Stimulated activated CD8-positive, alpha-beta memory T cell treated with anti-CD3 and anti-CD28 coated beads, Interleukin-4, amount 100 ng/mL, for 24 hours (primary cell): ENCODE measurements at regions not wholly inside any gene's neighbourhood (a gene's known extent, or its start where the extent isn't known, plus 50 kb on each side); places are given as distances from the start of the nearest gene placed in this dataset.
"Not testable (repeated sequence)": the region's sequence is repeated elsewhere in the genome, so short reads cannot be mapped to it uniquely, and the experiment has no call there.

Experiments
- DNase-seq: peaks from one replicate; pipeline ENCODE4 v3.0.0-alpha.2; 2020; ENCODE audit warnings: low read depth

DNA sequence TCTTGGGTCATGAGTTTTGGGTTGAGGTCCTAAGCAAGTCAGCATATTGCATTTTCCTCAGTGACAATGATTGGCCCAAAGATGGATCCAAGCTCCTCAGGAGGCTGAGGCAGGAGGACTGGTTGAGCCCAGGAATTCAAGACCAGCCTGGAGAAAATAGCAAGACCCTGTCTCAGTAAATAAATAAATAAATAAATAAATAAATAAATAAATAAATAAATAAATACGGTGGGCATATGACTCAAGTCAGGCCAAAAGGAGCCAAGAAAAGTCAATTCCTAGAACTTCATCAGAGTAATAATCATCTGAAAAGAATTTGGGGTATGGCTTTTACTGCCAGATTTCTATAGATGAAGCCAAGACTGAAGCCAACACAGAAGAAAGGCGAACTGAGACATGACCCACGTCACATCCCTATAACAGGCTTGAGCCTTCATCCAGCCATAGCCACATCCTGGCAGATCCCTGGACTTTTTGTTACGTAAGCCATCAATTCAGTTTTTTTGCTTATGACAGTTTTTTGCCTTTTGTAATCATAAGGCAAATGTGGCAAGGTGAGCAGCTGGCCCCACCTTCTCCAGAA, 88.5 kb upstream of the NFASC start:
- no peak for DNase-seq

DNA sequence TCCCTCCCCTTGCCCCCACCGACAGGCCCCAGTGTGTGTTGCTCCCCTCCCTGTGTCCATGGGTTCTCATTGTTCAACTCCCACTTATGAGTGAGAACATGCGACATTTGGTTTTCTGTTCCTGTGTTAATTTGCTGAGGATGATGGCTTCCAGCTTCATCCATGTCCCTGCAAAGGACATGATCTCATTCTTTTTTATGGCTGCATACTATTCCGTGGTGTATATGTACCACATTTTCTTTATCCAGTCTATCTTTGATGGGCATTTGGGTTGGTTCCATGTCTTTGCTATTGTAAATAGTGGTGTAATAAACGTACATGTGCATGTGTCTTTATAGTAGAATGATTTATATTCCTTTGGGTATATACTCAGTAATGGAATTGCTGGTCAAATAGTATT, 85.6 kb upstream of the NFASC start:
- not testable (repeated sequence) for DNase-seq

DNA sequence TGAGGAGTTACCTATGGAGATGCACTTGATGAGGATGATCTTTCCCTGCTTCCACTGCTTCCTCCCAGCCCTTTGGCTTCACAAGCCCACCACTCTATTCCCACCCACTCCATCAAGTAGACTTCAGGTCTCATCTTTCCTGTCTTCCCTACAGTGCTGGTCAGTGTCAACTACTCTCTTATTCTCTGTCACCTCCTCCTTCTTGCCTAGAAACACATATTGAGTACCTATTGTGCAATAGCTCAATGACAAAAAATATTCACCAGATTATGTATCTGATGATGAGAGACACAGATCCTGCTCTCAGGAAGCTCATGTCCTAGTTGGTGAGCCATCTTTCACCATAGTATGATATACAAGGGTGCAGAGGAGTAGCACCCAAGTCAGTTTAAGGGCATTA, 82.2 kb upstream of the NFASC start:
- DNase-seq: no peak

DNA sequence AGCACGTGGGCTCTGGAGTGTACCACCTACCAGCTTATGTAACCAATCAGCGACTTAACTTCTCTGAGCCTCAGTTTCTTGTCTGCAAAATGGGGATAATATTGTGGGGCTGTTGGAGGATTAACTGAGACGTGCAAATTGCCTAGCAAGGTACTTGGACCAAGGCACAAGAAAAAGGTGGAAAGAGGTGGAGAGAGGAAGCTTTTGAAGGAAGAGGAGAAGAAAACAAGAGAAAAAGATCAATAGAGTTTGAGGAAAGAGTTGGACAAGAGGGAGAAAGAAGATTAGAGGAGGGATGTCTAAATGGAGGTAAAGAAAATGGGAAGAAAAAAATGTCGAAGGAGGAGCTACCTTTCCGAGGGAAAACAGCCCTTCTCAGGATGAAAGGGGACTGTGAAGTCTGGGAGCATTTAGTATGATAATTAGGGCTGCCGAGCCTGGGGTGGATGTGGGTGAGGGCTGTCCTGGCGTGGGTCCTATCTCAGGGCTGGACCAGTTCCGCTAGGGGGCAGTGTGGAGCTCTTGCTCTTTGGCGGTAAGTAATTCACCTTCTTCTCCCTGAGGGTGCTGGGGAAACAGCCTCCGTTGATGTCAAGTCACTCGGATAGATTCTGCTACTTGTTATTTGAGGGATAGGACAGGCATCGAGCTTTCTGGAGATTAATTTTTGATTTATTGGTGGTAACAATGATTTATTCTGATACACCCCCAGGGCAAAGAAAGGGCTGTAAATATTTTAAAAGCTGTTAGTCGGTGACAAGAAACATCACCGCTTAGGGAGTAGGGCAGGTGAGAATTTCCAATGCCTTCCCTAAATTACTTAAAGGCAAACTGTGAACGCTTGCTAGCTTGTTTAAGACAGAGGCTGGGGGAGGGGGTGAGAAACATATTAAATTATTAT, 79.0 kb upstream of the NFASC start:
- peak; percentile 80 for DNase-seq

DNA sequence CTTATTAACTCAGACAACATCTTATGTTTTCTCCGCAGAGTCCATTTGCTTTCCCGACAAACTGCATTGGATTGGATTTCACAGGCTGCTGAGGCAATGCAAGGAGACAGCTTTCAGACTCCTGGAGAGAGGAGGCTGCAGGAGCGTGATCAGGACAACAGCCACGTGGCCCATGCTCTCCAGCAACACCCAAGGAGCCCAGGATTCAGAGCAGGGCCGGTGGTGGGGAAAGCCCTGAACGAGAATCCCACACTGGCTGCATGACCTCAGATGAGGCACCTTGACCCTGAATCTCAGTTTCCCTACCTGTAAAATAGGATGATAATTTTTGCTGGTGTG, 78.3 kb upstream of the NFASC start:
- no peak for DNase-seq

DNA sequence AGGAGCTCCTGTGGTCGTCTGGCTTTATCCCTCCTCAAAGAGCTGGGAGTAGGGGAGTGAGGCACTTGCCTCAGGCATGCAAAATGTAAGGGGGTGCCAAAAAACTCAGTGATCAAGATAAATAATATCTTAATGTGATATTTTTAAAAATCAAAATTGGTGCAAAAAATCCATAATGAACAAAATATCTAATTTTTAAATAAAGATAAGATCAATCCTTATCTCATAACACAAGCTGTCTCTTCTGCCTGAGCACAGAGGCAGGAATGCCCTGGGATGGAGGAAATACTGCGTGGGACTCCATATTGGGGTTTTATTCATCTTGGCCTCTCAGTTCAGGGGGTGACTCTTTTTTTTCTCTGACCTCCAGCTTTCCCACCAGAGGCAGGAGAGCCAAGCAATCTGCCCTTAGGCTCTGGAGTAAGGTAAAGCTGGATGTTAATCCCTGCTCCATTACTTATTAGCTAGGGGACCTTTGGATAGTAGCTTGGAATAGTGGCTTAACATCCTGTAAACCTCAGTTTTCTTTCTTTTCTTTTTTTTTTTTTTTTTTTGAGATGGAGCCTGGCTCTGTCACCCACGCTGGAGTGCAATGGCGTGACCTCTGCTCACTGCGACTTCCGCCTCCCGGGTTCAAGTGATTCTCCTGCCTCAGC, 77.3 kb upstream of the NFASC start:
- DNase-seq: no peak

DNA sequence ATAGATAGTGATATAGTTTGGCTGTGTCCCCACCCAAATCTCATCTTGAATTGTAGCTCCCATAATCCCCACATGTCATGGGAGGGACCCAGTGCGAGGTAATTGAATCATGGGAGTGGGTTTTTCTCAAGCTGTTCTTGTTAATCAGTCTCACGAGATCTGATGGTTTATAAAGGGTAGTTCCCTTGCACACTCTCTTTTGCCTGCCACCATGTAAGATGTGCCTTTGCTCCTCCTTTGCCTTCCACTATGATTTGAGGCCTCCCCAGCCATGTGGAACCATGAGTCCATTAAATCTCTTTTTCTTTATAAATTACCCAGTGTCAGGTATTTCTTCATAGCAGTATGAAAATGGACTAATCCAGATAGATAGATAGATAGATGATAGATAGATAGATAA, 73.8 kb upstream of the NFASC start:
- DNase-seq: not testable (repeated sequence)

DNA sequence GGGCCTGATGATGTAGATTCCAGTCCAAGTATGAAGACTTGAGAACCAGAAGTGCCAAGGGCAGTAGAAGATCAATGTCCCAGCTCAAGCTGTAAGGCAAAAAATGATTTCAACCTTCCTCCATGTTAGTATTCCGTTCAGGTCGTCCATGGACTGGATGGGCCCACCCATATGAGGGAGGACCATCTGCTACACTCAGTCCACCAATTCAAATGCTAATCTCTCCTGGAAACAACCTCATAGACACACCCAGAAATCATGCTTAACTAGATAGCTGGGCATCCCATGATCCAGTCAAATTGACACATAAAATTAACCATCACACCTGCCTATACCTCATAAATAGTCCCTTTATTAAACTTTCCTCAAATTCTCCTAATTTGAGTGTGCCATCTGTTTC, 73.3 kb upstream of the NFASC start:
- DNase-seq: no peak

DNA sequence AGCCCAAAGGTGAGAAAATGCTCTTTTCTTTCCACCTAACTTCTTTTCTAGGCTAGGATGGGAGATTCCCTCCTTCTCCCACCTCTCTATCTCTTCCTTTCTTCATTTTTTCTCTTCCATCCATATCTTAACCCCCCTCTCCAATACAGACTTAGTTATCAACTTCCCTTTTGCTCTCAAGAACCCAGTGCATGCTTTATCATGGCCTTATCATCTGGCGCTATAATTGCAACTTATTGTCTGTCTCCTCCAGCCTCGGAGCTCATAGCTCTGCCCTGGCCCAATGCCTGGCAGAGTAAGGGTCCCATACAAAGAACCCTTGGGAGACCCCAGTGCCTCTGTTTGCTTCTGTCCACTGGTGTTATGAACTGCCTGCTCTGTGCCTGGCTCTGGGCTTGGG, 71.0 kb upstream of the NFASC start:
- DNase-seq: no peak

DNA sequence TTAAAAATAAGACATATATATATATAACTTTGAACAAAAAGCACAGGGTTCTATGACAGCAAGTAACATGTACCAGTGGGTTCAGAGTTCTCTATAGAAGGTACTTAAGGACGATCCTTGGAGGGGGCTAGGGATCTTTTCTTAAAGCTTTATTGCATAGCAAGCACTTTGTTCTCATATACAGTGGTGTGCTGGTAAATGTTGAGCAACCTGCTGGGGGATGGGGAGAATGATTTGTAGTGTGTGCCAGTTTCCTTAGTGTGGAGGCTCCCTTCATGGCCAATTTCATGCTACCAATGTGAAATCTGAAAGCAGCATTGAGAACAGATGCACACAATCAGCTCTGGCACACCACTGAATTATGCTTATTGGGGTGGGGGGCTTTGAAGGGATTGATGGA, 69.5 kb upstream of the NFASC start:
- DNase-seq: no peak

DNA sequence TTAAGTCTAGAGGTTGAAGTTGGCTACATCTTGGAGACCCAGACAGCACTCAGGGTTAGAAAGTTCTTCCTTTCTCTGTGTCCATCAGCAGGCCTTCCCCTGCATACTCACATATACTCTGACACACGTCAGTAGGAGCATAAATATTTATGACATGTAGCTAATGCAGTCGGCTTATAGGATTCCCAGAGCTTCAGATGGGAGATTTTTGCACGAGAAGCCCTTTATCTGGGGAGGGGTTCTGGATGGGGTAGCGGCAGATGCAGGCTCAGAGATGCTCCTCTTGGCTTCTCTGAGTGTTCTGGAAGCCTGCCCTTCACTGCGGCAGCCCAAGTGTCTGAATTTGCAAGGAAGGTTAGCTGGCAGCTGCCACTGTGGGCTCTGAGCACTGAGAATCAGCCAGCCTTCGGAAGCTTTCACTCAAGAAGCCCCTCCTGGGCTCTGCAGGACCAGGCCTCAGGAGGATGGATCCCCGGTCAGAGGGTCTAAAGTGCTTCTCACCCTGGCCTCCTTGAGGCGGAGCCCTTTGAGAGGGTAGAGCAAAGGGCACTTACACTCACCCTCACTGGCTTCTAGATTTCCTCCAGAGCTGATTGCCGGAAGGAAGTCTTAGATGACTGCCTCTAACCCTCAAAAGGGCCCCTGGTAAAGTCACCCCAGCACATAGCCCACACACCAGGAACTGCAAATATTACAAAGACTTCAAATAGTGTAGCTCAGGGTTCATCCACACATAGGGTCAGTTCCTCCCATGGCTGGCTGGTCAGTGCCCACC, 68.1 kb upstream of the NFASC start:
- DNase-seq: no peak

DNA sequence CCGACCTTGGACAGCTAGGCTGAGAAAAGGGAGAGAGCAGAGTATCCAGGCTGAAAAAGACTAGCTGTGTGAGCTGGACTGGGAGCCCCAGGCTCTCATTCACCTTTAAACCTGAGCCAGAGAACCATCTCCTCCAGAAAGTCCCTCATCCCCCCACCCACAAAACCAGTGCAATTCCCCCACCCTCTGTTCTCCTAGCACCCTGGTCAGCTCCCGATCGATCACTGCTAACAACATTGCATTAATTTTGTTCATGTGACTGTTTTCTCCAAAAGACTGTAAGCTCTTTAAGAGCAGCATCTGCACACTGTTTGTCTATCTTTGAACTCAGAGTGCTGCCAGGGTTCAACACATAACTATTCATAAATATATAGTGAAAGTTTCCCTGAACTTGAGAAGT, 67.1 kb upstream of the NFASC start:
- DNase-seq: no peak

DNA sequence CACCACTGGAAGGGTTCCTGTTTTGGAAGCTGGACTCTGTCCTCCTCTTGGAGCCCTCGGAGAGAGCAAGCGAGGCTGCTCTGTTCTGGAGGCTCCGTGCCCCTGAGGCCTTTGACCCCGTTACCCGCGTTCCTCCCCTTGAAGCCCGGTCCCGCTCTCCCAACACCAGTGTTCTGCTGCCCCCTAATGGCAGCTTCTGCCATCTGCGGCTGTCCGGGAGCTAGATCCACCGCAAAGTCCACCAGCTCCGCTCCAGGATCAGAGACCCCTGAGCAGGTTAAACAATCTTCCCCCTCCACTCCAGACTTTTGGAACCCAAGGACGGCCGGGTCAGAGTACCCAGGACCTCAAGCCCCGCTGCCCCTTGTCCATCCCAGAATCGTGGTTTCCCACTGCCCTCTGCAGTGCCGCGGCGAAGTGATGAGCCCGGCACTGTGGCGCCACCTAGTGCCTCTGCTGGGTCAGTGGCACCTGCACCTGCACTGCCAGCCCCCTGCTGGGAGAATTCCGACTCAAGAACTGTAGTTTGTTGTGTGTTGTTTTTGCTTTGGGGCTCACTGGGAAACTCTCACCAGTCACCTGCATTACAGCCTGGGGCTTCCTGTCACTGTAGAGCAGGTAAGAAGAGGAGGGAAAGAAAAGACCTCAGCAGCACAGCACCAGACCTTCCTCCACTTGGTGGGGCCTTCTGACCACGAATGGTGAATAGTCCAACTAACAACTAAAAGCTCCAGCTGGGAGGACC, 63.5 kb upstream of the NFASC start:
- DNase-seq: peak; percentile 72

DNA sequence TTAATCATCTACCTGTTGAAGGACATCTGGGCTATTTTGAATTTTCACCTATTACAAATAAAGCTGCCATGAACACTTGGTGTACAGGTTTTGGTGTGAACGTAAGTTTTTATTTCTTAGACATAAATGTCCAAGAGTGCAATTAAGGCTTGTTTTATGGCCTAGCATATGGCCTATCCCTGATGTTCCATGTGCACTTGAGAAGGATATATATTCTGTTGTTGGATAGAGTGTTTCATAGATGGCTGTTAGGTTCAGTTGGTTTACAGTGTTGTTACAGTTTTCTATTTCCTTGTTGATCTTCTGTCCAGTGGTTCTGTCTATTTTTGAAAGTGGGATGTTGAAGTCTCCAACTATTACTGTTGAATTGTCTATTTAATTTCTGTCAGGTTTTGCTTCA, 61.2 kb upstream of the NFASC start:
- DNase-seq: no peak

DNA sequence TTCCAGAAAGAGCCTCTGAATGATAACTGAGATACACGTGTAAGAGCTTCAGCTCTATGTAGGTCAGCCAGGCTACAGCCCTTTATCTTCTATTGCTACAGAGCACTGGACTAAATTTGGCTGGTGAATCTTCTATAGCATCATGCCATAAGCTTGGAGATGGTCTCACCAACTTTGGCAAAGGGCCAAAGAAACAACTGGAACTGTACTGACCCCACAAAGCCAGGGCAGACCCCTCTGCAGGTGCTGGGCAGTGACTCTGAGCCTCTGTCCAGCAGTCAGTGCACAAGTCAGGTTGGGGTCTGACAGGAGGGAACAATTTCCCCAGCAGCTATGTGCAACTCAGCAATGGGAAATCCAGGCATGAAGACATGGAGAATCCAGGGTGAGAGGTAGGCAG, 57.8 kb upstream of the NFASC start:
- no peak for DNase-seq

DNA sequence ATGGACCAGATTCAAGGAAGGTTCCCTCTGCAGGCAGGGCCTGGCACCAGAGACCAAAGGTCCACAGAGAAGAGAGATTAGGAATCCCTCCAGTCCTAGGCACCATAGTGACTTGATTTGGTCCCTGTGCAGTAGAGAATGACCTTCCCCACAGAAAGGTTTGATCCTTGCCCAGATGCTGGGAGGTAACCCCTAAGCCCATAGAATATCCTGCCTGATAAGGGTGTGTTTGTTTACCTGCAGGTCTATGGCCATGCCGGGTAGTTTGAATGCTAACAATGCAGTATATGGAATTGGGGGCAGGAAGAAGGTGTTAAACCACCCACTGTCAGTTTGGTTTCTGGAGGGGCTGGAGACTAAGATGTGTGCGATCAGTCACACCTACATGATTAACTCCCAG, 57.1 kb upstream of the NFASC start:
- no peak for DNase-seq

DNA sequence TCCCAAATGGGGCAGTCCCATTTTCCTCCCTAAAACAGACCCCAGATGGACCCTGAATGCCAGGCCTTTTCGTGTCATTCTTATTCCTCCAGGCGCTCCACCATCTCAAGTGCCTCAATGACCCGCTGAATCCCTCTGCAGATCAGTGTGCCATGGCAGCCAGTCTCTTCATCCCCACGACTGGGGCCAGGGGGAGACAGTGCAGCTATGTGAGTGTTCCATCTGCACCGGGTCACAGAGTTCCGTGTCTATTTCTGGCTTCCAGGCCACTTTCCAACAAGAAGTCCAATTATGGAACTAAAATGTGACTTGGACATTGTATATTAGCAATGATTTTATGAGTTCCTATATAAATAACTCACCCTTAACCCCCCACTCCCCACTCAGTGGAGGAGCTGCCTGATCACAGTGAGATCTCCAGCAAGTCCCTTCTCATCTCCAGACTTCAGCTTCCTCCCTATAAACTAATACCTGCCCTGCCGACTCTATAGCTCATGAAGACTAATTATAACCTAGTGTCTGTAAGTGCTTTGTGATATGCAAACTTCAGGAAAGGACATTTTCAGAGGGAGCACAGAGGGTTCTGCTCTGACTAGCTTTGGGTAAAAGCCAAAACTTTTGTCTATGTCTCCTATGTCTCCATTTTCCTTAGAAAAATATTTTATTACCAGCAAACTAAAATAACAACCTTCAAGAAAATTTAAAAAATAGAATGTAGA, 56.3 kb upstream of the NFASC start:
- DNase-seq: no peak

DNA sequence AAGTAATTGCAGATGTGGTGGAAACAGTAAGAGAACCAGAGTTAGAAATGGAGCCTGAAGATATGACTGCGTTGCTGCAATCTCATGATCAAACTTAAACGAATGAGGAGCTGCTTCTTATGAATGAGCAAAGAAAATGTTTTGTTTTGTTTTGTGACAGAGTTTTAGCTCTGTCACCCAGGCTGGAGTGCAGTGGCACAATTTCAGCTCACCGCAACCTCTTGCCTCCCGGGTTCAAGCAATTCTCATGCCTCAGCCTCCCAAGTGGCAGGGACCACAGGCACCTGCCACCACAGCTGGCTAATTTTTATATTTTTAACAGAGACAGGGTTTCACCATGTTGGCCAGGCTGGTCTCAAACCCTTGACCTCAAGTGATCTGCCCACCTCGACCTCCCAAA, 53.3 kb upstream of the NFASC start:
- no peak for DNase-seq

DNA sequence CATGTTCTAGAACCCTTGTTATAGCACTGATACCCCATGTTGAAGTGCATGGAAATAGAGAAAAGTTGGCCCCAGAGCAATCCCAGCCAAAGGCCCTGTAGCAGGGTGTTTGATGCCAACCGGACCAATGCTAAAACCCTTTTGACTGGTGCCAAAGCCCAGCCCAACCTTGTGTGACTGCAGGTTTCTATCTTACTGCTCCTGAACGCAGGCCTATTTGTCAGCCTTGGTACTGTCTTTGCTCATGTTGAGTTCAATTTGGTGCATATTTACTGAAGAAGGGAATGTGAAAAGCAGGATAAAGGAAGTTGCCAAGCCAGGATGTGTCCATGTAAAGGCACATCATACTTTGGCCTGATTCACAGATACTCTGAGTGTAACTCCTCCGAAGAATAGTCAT, 51.7 kb upstream of the NFASC start:
- DNase-seq: no peak

DNA sequence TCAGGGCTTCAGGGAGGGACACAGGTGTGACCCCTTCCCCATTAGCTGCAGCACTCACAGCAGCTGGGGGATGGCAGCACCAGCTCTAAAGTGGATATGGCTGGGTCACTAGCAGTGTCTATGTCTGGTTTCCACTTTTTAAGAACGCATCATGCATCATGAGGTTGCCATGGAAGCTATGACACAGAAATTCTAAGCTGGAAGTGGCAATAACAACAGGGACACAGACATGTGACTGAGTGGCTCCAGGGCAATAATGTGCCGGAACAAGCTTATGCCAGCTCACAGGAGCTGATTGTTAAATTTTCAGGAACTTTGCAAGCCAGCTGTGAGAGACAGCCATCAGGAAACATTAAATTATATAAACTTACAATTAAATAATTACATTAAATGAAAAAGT, 51.2 kb upstream of the NFASC start:
- DNase-seq: no peak
